Hepatocyte (in vitro differentiated cells): ENCODE measurements at regions not wholly inside any gene's neighbourhood (a gene's known extent, or its start where the extent isn't known, plus 50 kb on each side); places are given as distances from the start of the nearest gene placed in this dataset.

ENCODE experiments used
- EZH2 ChIP-seq: fragments of 200-600 bp; sonication (generic); IDR thresholded peaks from 2 replicates; pipeline ENCODE4 v1.6.1; 2016; ENCODE audit warnings: antibody characterized with exemption, mild to moderate bottlenecking, borderline replicate concordance
- TF ChIP-seq, protein P1 (sequence below): fragments of 200-600 bp; sonication (generic); IDR thresholded peaks from 2 replicates; pipeline ENCODE4 v1.5.1; 2016; ENCODE audit warnings: antibody characterized with exemption, mild to moderate bottlenecking; ENCODE audit not compliant: poor library complexity

DNA sequence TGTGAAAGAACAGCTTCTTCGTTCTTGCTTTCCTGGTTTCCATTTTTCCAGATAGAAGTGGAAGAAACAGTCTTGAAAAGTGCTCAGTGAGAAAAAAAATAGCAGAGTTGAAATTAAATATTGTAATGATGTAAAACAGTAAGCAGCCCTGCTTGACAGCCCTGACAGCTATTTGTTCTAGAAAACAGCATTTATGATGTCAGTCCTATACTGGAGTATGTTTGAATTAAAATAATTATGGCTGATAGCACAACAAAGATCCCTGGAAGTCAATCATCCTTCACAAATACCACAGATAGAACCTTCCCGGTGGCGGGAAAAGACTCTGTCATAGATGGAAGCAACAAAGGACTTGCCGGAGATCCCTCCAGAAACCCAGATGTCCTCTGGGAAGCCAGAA, 298.0 kb upstream of the TNRC6C start:
- TF ChIP-seq, protein P1, sequence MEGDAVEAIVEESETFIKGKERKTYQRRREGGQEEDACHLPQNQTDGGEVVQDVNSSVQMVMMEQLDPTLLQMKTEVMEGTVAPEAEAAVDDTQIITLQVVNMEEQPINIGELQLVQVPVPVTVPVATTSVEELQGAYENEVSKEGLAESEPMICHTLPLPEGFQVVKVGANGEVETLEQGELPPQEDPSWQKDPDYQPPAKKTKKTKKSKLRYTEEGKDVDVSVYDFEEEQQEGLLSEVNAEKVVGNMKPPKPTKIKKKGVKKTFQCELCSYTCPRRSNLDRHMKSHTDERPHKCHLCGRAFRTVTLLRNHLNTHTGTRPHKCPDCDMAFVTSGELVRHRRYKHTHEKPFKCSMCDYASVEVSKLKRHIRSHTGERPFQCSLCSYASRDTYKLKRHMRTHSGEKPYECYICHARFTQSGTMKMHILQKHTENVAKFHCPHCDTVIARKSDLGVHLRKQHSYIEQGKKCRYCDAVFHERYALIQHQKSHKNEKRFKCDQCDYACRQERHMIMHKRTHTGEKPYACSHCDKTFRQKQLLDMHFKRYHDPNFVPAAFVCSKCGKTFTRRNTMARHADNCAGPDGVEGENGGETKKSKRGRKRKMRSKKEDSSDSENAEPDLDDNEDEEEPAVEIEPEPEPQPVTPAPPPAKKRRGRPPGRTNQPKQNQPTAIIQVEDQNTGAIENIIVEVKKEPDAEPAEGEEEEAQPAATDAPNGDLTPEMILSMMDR, result no peak
- no peak for TF ChIP-seq EZH2
